ENCODE measurements at regions not wholly inside any gene's neighbourhood (a gene's known extent, or its start where the extent isn't known, plus 50 kb on each side); places are given as distances from the start of the nearest gene placed in this dataset.

DNA sequence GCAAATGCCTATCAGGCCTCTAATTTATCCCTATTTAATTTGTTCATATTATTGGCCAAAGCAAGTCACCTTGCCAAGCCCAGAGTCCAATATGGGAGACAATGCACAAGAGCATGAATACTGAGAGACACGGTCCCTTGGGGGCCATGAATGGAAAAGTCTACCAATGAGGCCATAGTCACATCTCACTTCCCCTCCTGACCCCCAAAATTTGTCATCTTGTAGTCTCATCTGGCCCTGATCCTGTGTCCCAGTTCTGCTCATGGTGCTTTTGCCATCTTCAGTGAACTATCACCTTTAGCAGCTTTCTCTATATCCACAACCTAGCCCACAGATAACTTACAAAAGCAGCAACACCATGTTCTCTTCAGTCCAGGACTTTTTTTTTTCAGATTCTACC lies 302.7 kb upstream of the MGAT5 start:
- TF ChIP-seq TAF1 (IDR thresholded peaks at IDR 0.05; ENCODE audit: low read depth, low read length) (no peak), ASH2L (IDR thresholded peaks at IDR 0.05; ENCODE audit: low read length) (no peak), RAD21 (IDR thresholded peaks at IDR 0.05 in 1 of 2, conservative IDR thresholded peaks at IDR 0.05 in 1 of 2; ENCODE audit: low read depth in 2 of 2, low read length in 2 of 2) (no peak)
- TF ChIP-seq, protein P1, sequence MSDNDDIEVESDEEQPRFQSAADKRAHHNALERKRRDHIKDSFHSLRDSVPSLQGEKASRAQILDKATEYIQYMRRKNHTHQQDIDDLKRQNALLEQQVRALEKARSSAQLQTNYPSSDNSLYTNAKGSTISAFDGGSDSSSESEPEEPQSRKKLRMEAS (IDR thresholded peaks at IDR 0.05), result no peak

Data from H1 (cell line).